HG02970 (cell line): ENCODE measurements at regions not wholly inside any gene's neighbourhood (a gene's known extent, or its start where the extent isn't known, plus 50 kb on each side); places are given as distances from the start of the nearest gene placed in this dataset.

Experiments used
- ATAC-seq: cut with Tn5 transposase; IDR thresholded peaks from one replicate; pipeline ENCODE4 v1.9.1; 2021; ENCODE audit warnings: mild to moderate bottlenecking, moderate library complexity, moderate number of reproducible peaks; ENCODE audit not compliant: unreplicated experiment, low FRiP score

GRCh38 chr16:51576498-51577195, 425.6 kb upstream of the SALL1 start:
- no peak for ATAC-seq

GRCh38 chr16:51573191-51573590, 422.1 kb upstream of the SALL1 start:
- no peak for ATAC-seq

GRCh38 chr16:51569203-51569931, 418.3 kb upstream of the SALL1 start:
- no peak for ATAC-seq

- no peak for ATAC-seq
Observed at GRCh38 chr16:51567911-51568310, 416.8 kb upstream of the SALL1 start.

- no peak for ATAC-seq
Observed at GRCh38 chr16:51565184-51565583, 414.1 kb upstream of the SALL1 start.

- ATAC-seq, result no peak
Observed at GRCh38 chr16:51562891-51563290, 411.8 kb upstream of the SALL1 start.

- no peak for ATAC-seq
Observed at GRCh38 chr16:51559901-51560300, 408.8 kb upstream of the SALL1 start.

- ATAC-seq, result no peak
Observed at GRCh38 chr16:51557670-51558069, 406.6 kb upstream of the SALL1 start.

GRCh38 chr16:51556694-51557340, 405.7 kb upstream of the SALL1 start:
- no peak for ATAC-seq

GRCh38 chr16:51553910-51554309, 402.8 kb upstream of the SALL1 start:
- no peak for ATAC-seq

GRCh38 chr16:51553314-51553713, 402.2 kb upstream of the SALL1 start:
- no peak for ATAC-seq

- no peak for ATAC-seq
Observed at GRCh38 chr16:51550800-51551347, 399.8 kb upstream of the SALL1 start.

GRCh38 chr16:51549836-51550235, 398.8 kb upstream of the SALL1 start:
- ATAC-seq, result no peak

GRCh38 chr16:51545951-51546350, 394.9 kb upstream of the SALL1 start:
- ATAC-seq, result no peak

GRCh38 chr16:51544851-51545467, 393.9 kb upstream of the SALL1 start:
- no peak for ATAC-seq

GRCh38 chr16:51543971-51544370, 392.9 kb upstream of the SALL1 start:
- ATAC-seq, result no peak

GRCh38 chr16:51542981-51543815, 392.1 kb upstream of the SALL1 start:
- no peak for ATAC-seq

GRCh38 chr16:51540259-51540658, 389.2 kb upstream of the SALL1 start:
- ATAC-seq, result no peak

- no peak for ATAC-seq
Observed at GRCh38 chr16:51538707-51539498, 387.8 kb upstream of the SALL1 start.
